ENCODE measurements at regions not wholly inside any gene's neighbourhood (a gene's known extent, or its start where the extent isn't known, plus 50 kb on each side); places are given as distances from the start of the nearest gene placed in this dataset.
A peak's percentile ranks its signal among the peaks of the same experiment; 100 is the strongest.
"Not testable (repeated sequence)": the region's sequence is repeated elsewhere in the genome, so short reads cannot be mapped to it uniquely, and the experiment has no call there.

GRCh38 chr11:130979386-130979972 is 63.2 kb upstream of the SNX19 start:
- TF ChIP-seq CTCF (IDR thresholded peaks at IDR 0.05; ENCODE audit: low read depth, low read length, missing control alignments), result peak; percentile 61
- DNase-seq (ENCODE audit: extremely low read depth, low read depth), result no peak
- no peak overlapping the region for H3K4me3 ChIP-seq (replicated peaks; ENCODE audit: low read depth, low read length)

GRCh38 chr11:130980071-130980862 is 64.0 kb upstream of the SNX19 start:
- no peak for TF ChIP-seq CTCF (IDR thresholded peaks at IDR 0.05; ENCODE audit: low read depth, low read length, missing control alignments)
- no peak overlapping the region for H3K4me3 ChIP-seq (replicated peaks; ENCODE audit: low read depth, low read length)
- DNase-seq (ENCODE audit: extremely low read depth, low read depth), result no peak

GRCh38 chr11:130984241-130984640 is 68.0 kb upstream of the SNX19 start:
- not testable (repeated sequence) for H3K4me3 ChIP-seq (replicated peaks; ENCODE audit: low read depth, low read length); DNase-seq (ENCODE audit: extremely low read depth, low read depth)

GRCh38 chr11:130992788-130993187 is 76.5 kb upstream of the SNX19 start:
- no peak overlapping the region for H3K4me3 ChIP-seq (replicated peaks; ENCODE audit: low read depth, low read length)
- no peak for TF ChIP-seq CTCF (IDR thresholded peaks at IDR 0.05; ENCODE audit: low read depth, low read length, missing control alignments)
- no peak for DNase-seq (ENCODE audit: extremely low read depth, low read depth)

- no peak overlapping the region for H3K4me3 ChIP-seq (replicated peaks; ENCODE audit: low read depth, low read length)
- DNase-seq (ENCODE audit: extremely low read depth, low read depth), result no peak
- no peak for TF ChIP-seq CTCF (IDR thresholded peaks at IDR 0.05; ENCODE audit: low read depth, low read length, missing control alignments)
Observed at GRCh38 chr11:130994043-130994442, 77.8 kb upstream of the SNX19 start.

GRCh38 chr11:130995266-130995665 is 79.0 kb upstream of the SNX19 start:
- DNase-seq (ENCODE audit: extremely low read depth, low read depth), result no peak
- H3K4me3 ChIP-seq (replicated peaks; ENCODE audit: low read depth, low read length), result no peak overlapping the region
- no peak for TF ChIP-seq CTCF (IDR thresholded peaks at IDR 0.05; ENCODE audit: low read depth, low read length, missing control alignments)

GRCh38 chr11:130997278-130997677 is 81.0 kb upstream of the SNX19 start:
- DNase-seq (ENCODE audit: extremely low read depth, low read depth), result no peak
- H3K4me3 ChIP-seq (replicated peaks; ENCODE audit: low read depth, low read length), result no peak overlapping the region
- TF ChIP-seq CTCF (IDR thresholded peaks at IDR 0.05; ENCODE audit: low read depth, low read length, missing control alignments), result no peak
